GM20000 (cell line): ENCODE measurements at regions not wholly inside any gene's neighbourhood (a gene's known extent, or its start where the extent isn't known, plus 50 kb on each side); places are given as distances from the start of the nearest gene placed in this dataset.

ENCODE experiments used
- DNase-seq: peaks from one replicate; pipeline ENCODE4 v3.0.0; 2012; ENCODE audit warnings: low spot score
- TF ChIP-seq, protein P1 (sequence below): IDR thresholded peaks from 2 replicates; pipeline ENCODE4 v1.5.1; 2012; ENCODE audit warnings: mild to moderate bottlenecking, control low read depth; ENCODE audit errors: extremely low read depth, missing control alignments

DNA sequence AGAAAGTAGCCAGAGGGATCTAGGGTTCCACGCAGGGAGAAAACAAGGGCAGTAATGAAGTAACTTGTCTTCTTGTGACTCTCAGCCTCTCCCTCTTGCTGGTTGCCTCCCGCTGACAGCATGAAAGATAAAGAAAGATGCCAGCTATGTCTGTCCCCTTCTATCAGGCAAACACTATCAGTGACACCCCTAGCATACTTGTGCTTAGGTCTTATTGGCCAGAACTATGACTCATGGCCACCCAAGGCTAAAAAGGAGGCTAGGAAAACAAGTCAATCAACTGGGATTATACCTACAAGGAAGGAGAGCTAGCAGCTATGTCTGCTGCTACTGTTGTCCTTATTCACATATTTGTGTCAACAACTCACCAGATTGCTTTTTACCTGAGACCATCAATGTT lies 206.8 kb upstream of the SOX4 start:
- TF ChIP-seq, protein P1, sequence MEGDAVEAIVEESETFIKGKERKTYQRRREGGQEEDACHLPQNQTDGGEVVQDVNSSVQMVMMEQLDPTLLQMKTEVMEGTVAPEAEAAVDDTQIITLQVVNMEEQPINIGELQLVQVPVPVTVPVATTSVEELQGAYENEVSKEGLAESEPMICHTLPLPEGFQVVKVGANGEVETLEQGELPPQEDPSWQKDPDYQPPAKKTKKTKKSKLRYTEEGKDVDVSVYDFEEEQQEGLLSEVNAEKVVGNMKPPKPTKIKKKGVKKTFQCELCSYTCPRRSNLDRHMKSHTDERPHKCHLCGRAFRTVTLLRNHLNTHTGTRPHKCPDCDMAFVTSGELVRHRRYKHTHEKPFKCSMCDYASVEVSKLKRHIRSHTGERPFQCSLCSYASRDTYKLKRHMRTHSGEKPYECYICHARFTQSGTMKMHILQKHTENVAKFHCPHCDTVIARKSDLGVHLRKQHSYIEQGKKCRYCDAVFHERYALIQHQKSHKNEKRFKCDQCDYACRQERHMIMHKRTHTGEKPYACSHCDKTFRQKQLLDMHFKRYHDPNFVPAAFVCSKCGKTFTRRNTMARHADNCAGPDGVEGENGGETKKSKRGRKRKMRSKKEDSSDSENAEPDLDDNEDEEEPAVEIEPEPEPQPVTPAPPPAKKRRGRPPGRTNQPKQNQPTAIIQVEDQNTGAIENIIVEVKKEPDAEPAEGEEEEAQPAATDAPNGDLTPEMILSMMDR: no peak

DNA sequence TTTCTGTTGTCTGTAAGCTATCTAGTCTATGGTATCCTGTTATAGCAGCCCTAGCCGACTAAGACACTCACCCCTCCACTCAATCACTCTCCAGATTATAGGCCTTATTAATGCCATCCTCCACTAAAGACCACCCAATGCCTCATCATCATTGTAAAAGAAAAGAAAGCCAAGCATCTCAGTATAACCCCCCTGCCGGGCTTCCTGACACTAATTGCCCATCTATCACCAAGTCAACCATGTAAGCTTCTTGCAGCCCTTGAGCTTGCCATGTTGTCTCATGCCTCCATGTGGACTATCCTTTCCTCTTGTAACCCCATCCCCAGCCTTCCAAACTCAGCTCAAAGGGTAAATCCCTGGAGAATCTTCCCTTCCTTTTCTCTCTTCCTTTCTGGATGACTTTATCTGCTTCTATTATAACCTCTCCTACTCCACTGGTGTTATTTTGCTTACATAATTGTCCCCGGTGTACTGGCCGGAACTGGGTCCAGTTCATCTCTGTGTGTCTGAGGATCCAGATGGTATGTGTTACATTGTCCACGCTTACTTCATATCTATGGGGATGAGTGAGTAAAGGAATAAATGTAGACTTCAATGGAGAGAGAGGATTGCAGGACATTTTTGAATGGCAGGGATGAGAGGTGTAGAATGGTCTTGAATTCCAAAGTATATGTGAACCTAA lies 202.9 kb upstream of the SOX4 start:
- TF ChIP-seq, protein P1: no peak
- no peak for DNase-seq

More for the DNA sequence above, 206.8 kb upstream of the SOX4 start:
- DNase-seq: no peak

DNA sequence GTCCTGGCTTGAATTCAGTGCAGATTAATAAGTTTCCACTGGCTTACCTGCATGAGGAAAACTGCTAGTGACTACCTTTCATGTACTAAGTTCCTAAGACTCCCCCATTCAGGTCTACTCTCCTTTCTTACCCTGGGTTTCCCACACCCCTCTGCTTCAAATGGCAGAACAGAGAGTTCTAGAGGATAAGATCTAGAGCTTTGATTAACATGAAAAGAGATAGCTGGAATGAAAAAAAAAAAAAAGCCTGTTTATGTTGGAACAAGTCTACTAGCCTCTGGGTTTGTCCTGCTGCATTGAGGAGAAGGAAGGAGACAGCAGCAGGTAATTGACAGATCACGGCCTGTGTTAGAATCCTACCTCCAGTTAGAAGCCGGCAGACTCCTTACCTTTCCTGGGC lies 201.4 kb upstream of the SOX4 start:
- DNase-seq: no peak
- TF ChIP-seq, protein P1: no peak

DNA sequence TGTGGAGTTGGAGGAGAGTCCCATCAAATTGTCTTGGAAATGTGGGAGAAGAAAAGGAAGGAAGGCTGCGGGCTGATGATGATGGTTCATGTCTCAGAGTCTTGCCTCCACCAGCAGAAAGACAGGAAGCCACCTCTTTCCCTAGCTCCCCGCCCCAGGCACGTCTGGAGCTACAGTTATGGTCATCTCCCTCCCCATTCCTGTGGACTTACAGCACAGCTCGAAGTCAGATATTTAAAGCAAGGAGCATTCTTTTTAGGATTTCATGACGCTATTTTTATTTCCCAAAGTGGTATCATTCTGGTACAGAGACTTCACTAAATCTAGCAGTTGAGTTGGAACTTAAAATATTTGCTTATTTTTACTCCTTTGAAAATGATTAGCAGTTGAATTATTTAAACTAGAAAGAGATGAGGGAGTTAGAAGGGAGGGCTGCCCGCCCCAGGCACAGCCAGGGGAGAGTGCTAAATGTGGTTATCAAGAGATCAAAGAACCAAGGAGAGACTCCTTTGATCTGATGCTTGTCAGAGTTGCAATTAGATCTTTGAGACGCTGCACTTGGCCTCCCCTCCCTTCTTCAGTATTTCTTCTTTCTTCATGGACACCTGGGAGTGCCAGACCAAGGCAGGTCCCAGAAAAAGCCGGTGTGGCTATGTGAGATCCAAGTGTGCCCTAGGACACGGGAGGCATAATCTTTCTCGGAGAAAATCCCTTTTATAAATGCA lies 199.9 kb upstream of the SOX4 start:
- TF ChIP-seq, protein P1: no peak
- no peak for DNase-seq

DNA sequence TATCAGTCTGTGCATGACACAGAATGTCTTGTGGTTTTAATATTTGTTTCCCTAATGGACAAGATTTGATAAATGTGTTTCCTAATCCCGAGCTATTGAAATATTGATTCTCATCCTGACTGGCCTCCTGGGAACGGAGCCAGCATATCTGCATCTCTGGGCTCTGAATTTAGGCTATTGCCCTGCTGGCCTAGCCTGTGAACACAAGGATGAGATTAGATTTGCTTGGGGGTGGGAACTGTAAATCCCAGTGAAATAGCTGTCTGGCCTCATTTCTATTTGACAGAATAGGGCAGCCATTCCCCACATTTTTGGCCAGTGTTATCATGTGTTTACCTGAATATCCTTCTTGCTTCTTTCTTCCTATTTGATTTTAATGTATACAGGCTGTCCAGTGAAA lies 198.4 kb upstream of the SOX4 start:
- TF ChIP-seq, protein P1: no peak
- DNase-seq: no peak

DNA sequence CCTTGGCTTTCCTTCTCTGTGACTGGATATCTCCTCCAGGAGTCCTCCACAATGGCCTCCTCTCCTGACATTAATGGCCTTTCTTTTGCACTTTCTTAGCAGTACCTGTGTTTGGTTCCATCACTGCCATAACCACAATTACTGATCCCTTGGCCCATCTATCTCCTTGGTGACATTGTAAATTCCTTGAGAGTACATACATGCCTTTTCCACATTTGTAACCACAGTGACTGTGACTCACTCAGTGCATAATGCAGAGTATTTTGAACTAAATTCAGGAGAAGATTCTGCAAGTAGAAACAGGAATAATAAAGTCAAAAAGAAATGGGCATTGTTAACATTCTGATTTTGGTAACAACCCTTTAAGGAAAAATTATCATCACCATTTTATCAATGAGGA lies 197.2 kb upstream of the SOX4 start:
- TF ChIP-seq, protein P1: no peak

DNA sequence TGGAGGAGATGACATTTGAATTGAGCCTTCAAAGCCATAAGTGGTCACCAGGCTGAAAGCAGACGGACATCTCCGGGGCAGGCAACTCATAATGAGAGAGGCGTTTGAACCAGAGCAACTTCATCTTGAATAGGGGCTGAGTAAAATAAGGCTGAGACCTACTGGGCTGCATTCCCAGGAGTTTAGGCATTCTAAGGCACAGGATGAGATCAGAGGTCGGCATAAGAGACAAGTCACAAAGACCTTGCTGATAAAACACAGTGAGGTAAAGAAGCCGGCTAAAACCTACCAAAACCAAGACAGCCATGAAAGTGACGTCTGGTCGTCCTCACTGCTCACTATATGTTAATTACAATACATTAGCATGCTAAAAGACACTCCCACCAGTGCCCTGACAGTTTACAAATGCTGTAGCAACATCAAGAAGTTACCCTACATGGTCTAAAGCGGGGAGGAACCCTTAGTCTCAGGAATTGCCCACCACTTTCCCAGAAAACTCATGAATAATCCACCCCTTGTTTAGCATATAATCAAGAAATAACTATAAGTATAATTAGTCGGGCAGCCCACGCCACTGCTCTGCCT lies 194.7 kb upstream of the SOX4 start:
- TF ChIP-seq, protein P1: no peak
- DNase-seq: no peak

More for the DNA sequence above, 197.2 kb upstream of the SOX4 start:
- DNase-seq: no peak
